Bronchial epithelial cell (primary cell): ENCODE measurements at regions not wholly inside any gene's neighbourhood (a gene's known extent, or its start where the extent isn't known, plus 50 kb on each side); places are given as distances from the start of the nearest gene placed in this dataset.

Experiments used
- DNase-seq: peaks from one replicate; pipeline ENCODE4 v3.0.0-alpha.2; 2010; ENCODE audit warnings: low read depth
- FAIRE-seq: peaks from 2 replicates; lab custom pipeline; 2011; peaks lifted over from hg19 to GRCh38; lab: Jason Lieb, UNC
- H3K27me3 ChIP-seq: 2 replicates; pipeline ENCODE4 v1.5.1; 2011; ENCODE audit warnings: low read length; ENCODE audit not compliant: control insufficient read depth, insufficient read depth
- H3K36me3 ChIP-seq: 2 replicates; pipeline ENCODE4 v1.5.1; 2011; ENCODE audit warnings: low read length; ENCODE audit not compliant: control insufficient read depth, insufficient read depth
- H3K4me3 ChIP-seq: 2 replicates; pipeline ENCODE4 v1.5.1; 2011; ENCODE audit warnings: mild to moderate bottlenecking, low read depth, low read length, control low read depth
- CTCF ChIP-seq: IDR thresholded peaks from 2 replicates; pipeline ENCODE4 v1.5.1; 2011; ENCODE audit warnings: mild to moderate bottlenecking, moderate library complexity, low read length, control low read depth, inconsistent platforms; ENCODE audit not compliant: insufficient read depth, severe bottlenecking

GRCh38 chr5:60230456-60230855 lies 336.9 kb upstream of the PDE4D start:
- no peak for FAIRE-seq
- no peak for TF ChIP-seq CTCF

GRCh38 chr5:60229691-60230185 lies 336.2 kb upstream of the PDE4D start:
- H3K4me3 ChIP-seq = no peak overlapping the region
- no peaks in the 10 kb centered on the region for H3K36me3 ChIP-seq
- no peak for TF ChIP-seq CTCF
- no peak for DNase-seq
- FAIRE-seq = no peak
- H3K27me3 ChIP-seq = no peaks in the 10 kb centered on the region

More at GRCh38 chr5:60230456-60230855, 336.9 kb upstream of the PDE4D start:
- DNase-seq = no peak
- Histone ChIP-seq H3K27me3 (no peaks in the 10 kb centered on the region), H3K36me3 (no peaks in the 10 kb centered on the region), H3K4me3 (no peak overlapping the region)

GRCh38 chr5:60228676-60229075 lies 335.1 kb upstream of the PDE4D start:
- Histone ChIP-seq H3K4me3 (no peak overlapping the region), H3K36me3 (no peaks in the 10 kb centered on the region), H3K27me3 (no peaks in the 10 kb centered on the region)
- DNase-seq (no peak), FAIRE-seq (no peak)
- no peak for TF ChIP-seq CTCF

- no peak for TF ChIP-seq CTCF
- Histone ChIP-seq H3K4me3 (no peak overlapping the region), H3K27me3 (no peaks in the 10 kb centered on the region), H3K36me3 (no peaks in the 10 kb centered on the region)
- DNase-seq = no peak
- no peak for FAIRE-seq
Measured at GRCh38 chr5:60226128-60226527, 332.6 kb upstream of the PDE4D start.

GRCh38 chr5:60223342-60223741 lies 329.8 kb upstream of the PDE4D start:
- FAIRE-seq (no peak), DNase-seq (peak; percentile 85)
- Histone ChIP-seq H3K27me3 (no peaks in the 10 kb centered on the region), H3K36me3 (no peaks in the 10 kb centered on the region), H3K4me3 (no peak overlapping the region)
- no peak for TF ChIP-seq CTCF

- no peak for TF ChIP-seq CTCF
- FAIRE-seq = no peak
Measured at GRCh38 chr5:60219921-60220320, 326.4 kb upstream of the PDE4D start.

More at GRCh38 chr5:60219921-60220320, 326.4 kb upstream of the PDE4D start:
- H3K27me3 ChIP-seq = no peaks in the 10 kb centered on the region
- no peak for DNase-seq
- no peaks in the 10 kb centered on the region for H3K36me3 ChIP-seq
- H3K4me3 ChIP-seq = no peak overlapping the region
